ENCODE measurements at regions not wholly inside any gene's neighbourhood (a gene's known extent, or its start where the extent isn't known, plus 50 kb on each side); places are given as distances from the start of the nearest gene placed in this dataset.

GRCh38 chr5:8322484-8322883, 453.5 kb downstream of the MTRR start:
- DNase-seq, result no peak

- no peak for DNase-seq
Observed at GRCh38 chr5:8327016-8327415, 458.1 kb downstream of the MTRR start.

- no peak for DNase-seq
Observed at GRCh38 chr5:8329773-8330172, 460.8 kb downstream of the MTRR start.

GRCh38 chr5:8332666-8333445, 463.9 kb downstream of the MTRR start:
- DNase-seq, result no peak

GRCh38 chr5:8333485-8333884, 464.5 kb downstream of the MTRR start:
- no peak for DNase-seq

GRCh38 chr5:8333977-8334376, 465.0 kb downstream of the MTRR start:
- DNase-seq, result no peak

- DNase-seq, result no peak
Observed at GRCh38 chr5:8340261-8340660, 471.3 kb downstream of the MTRR start.

- DNase-seq, result no peak
Observed at GRCh38 chr5:8340739-8341344, 471.9 kb downstream of the MTRR start.

- DNase-seq, result no peak
Observed at GRCh38 chr5:8341406-8341805, 472.5 kb downstream of the MTRR start.

GRCh38 chr5:8347984-8348383, 479.0 kb downstream of the MTRR start:
- no peak for DNase-seq

- DNase-seq, result no peak
Observed at GRCh38 chr5:8349855-8350254, 480.9 kb downstream of the MTRR start.

GRCh38 chr5:8350644-8351339, 481.8 kb downstream of the MTRR start:
- no peak for DNase-seq

GRCh38 chr5:8355981-8356380, 487.0 kb downstream of the MTRR start:
- no peak for DNase-seq

GRCh38 chr5:8360012-8360411, 491.1 kb downstream of the MTRR start:
- no peak for DNase-seq

GRCh38 chr5:8362495-8362894, 493.5 kb downstream of the MTRR start:
- no peak for DNase-seq

GRCh38 chr5:8363138-8363537, 494.2 kb downstream of the MTRR start:
- DNase-seq, result no peak

GRCh38 chr5:8366266-8366665, 497.3 kb downstream of the MTRR start:
- DNase-seq, result no peak

- DNase-seq, result no peak
Observed at GRCh38 chr5:8376478-8376877, 507.5 kb downstream of the MTRR start.

GRCh38 chr5:8381972-8382371, 513.0 kb downstream of the MTRR start:
- DNase-seq, result no peak

GRCh38 chr5:8382456-8382855, 513.5 kb downstream of the MTRR start:
- DNase-seq, result no peak

- DNase-seq, result no peak
Observed at GRCh38 chr5:8383616-8384015, 514.7 kb downstream of the MTRR start.

- DNase-seq, result no peak
Observed at GRCh38 chr5:8386719-8387288, 517.9 kb downstream of the MTRR start.

GRCh38 chr5:8391911-8392310, 523.0 kb downstream of the MTRR start:
- DNase-seq, result no peak
